Smooth muscle cell (in vitro differentiated cells): ENCODE measurements at regions not wholly inside any gene's neighbourhood (a gene's known extent, or its start where the extent isn't known, plus 50 kb on each side); places are given as distances from the start of the nearest gene placed in this dataset.

ENCODE experiments used
- DNase-seq: peaks from one replicate; lab custom pipeline; 2025; ENCODE audit not compliant: unreplicated experiment; lab: John Stamatoyannopoulos, UW
- H2AFZ ChIP-seq: fragments of 200-600 bp; sonication (generic); 2 replicates; pipeline ENCODE4 v1.6.0; 2016; ENCODE audit warnings: antibody characterized with exemption, low read depth, mild to moderate bottlenecking
- H3F3A ChIP-seq: fragments of 200-600 bp; sonication (generic); 2 replicates; pipeline ENCODE4 v1.6.0; 2017; ENCODE audit warnings: antibody characterized with exemption, low read depth
- H3K27ac ChIP-seq: fragments of 200-600 bp; sonication (generic); 2 replicates; pipeline ENCODE4 v1.5.1; 2016; ENCODE audit warnings: low read depth, mild to moderate bottlenecking
- H3K27me3 ChIP-seq: fragments of 200-600 bp; sonication (generic); 2 replicates; pipeline ENCODE4 v1.6.1; 2016; ENCODE audit warnings: low read depth, mild to moderate bottlenecking
- H3K36me3 ChIP-seq: fragments of 200-600 bp; sonication (generic); 2 replicates; pipeline ENCODE4 v1.5.1; 2016; ENCODE audit warnings: low read depth
- H3K4me1 ChIP-seq: fragments of 200-600 bp; sonication (generic); 2 replicates; pipeline ENCODE4 v1.5.1; 2016; ENCODE audit warnings: low read depth
- H3K4me2 ChIP-seq: fragments of 200-600 bp; sonication (generic); 2 replicates; pipeline ENCODE4 v1.6.0; 2016; ENCODE audit warnings: mild to moderate bottlenecking
- H3K4me3 ChIP-seq: fragments of 200-600 bp; sonication (generic); 2 replicates; pipeline ENCODE4 v1.5.1; 2016; ENCODE audit warnings: mild to moderate bottlenecking
- H3K79me2 ChIP-seq: fragments of 200-600 bp; sonication (generic); 2 replicates; pipeline ENCODE4 v1.6.0; 2016; ENCODE audit warnings: low read depth, mild to moderate bottlenecking
- H3K9ac ChIP-seq: fragments of 200-600 bp; sonication (generic); 2 replicates; pipeline ENCODE4 v1.6.0; 2016; ENCODE audit warnings: low read depth
- H3K9me3 ChIP-seq: fragments of 200-600 bp; sonication (generic); replicated peaks from 2 replicates; pipeline ENCODE4 v1.5.1; 2016; ENCODE audit warnings: low read depth
- H4K20me1 ChIP-seq: fragments of 200-600 bp; sonication (generic); 2 replicates; pipeline ENCODE4 v1.6.0; 2016; ENCODE audit warnings: low read depth
- CTCF ChIP-seq: fragments of 200-600 bp; sonication (generic); IDR thresholded peaks from 2 replicates; pipeline ENCODE4 v1.5.1; 2017; ENCODE audit warnings: borderline replicate concordance, mild to moderate bottlenecking, antibody characterized with exemption; ENCODE audit not compliant: insufficient read depth, poor library complexity, severe bottlenecking
- WGBS: methylation state at CpG from one replicate; pipeline ENCODE4 v1.1.7; 2016; ENCODE audit warnings: low lambda C conversion rate; 5-methylcytosine and 5-hydroxymethylcytosine counted together

- no peak for DNase-seq
- Histone ChIP-seq H3K27ac (no peak overlapping the region), H3K79me2 (no peaks in the 10 kb centered on the region), H3K27me3 (no peaks in the 10 kb centered on the region), H3K4me1 (no peaks in the 10 kb centered on the region), H3K9me3 (no peaks in the 10 kb centered on the region), H2AFZ (no peak overlapping the region), H3K9ac (no peak overlapping the region), H3F3A (no peaks in the 10 kb centered on the region), H3K4me3 (no peak overlapping the region), H3K4me2 (no peak overlapping the region), H4K20me1 (no peaks in the 10 kb centered on the region), H3K36me3 (no peaks in the 10 kb centered on the region)
- no peak for TF ChIP-seq CTCF
- 95% methylated on average over 2 of the region's 2 CpGs for WGBS
Observed at GRCh38 chr7:47027695-47028240, 554.1 kb downstream of the TNS3 start.

GRCh38 chr7:47026780-47027361 lies 555.0 kb downstream of the TNS3 start:
- no peak for TF ChIP-seq CTCF
- H3K79me2 ChIP-seq = no peaks in the 10 kb centered on the region
- 87% methylated on average over 5 of the region's 5 CpGs for WGBS
- no peaks in the 10 kb centered on the region for H3K4me1 ChIP-seq
- H3K36me3 ChIP-seq = no peaks in the 10 kb centered on the region
- no peak overlapping the region for H3K4me2 ChIP-seq
- DNase-seq = no peak
- no peaks in the 10 kb centered on the region for H3F3A ChIP-seq
- H3K4me3 ChIP-seq = no peak overlapping the region
- H3K9me3 ChIP-seq = no peaks in the 10 kb centered on the region
- no peak overlapping the region for H2AFZ ChIP-seq
- H3K27ac ChIP-seq = no peak overlapping the region
- no peaks in the 10 kb centered on the region for H3K27me3 ChIP-seq
- H3K9ac ChIP-seq = no peak overlapping the region
- no peaks in the 10 kb centered on the region for H4K20me1 ChIP-seq

GRCh38 chr7:47024991-47025390 lies 556.9 kb downstream of the TNS3 start:
- Histone ChIP-seq H3F3A (no peaks in the 10 kb centered on the region), H3K27me3 (no peaks in the 10 kb centered on the region), H4K20me1 (no peaks in the 10 kb centered on the region), H3K27ac (no peak overlapping the region), H2AFZ (no peak overlapping the region), H3K4me2 (no peak overlapping the region), H3K4me3 (no peak overlapping the region), H3K36me3 (no peaks in the 10 kb centered on the region), H3K9ac (no peak overlapping the region), H3K79me2 (no peaks in the 10 kb centered on the region), H3K4me1 (no peaks in the 10 kb centered on the region), H3K9me3 (no peaks in the 10 kb centered on the region)
- 88% methylated on average over 4 of the region's 4 CpGs for whole genome bisulfite sequencing
- no peak for DNase-seq
- no peak for TF ChIP-seq CTCF

- H3K9me3 ChIP-seq = no peaks in the 10 kb centered on the region
- no peaks in the 10 kb centered on the region for H3K36me3 ChIP-seq
- no peak overlapping the region for H2AFZ ChIP-seq
- no peaks in the 10 kb centered on the region for H3F3A ChIP-seq
- H3K4me3 ChIP-seq = no peak overlapping the region
- H3K27me3 ChIP-seq = no peaks in the 10 kb centered on the region
- TF ChIP-seq CTCF = no peak
- no peaks in the 10 kb centered on the region for H3K4me1 ChIP-seq
- no peak overlapping the region for H3K4me2 ChIP-seq
- H3K9ac ChIP-seq = no peak overlapping the region
- DNase-seq = no peak
- 91% methylated on average over 1 of the region's 1 CpG for WGBS
- H4K20me1 ChIP-seq = no peaks in the 10 kb centered on the region
- no peaks in the 10 kb centered on the region for H3K79me2 ChIP-seq
- no peak overlapping the region for H3K27ac ChIP-seq
Observed at GRCh38 chr7:47008461-47008860, 573.5 kb downstream of the TNS3 start.
